Thyroid gland (tissue), 4 donors: ENCODE measurements at regions not wholly inside any gene's neighbourhood (a gene's known extent, or its start where the extent isn't known, plus 50 kb on each side); places are given as distances from the start of the nearest gene placed in this dataset.

Experiments used
- CTCF ChIP-seq, 6 experiments: fragments of 200-600 bp in 3 of 6; fragments of 450-650 bp in 3 of 6; sonication (generic) in 3 of 6; IDR thresholded peaks; one replicate each; pipeline ENCODE4 v1.5.1; 2016 to 2019; ENCODE audit warnings: antibody characterized with exemption in 6 of 6, mild to moderate bottlenecking in 2 of 6, inconsistent platforms in 1 of 6, moderate library complexity in 1 of 6
- POLR2A ChIP-seq, 2 donors: fragments of 450-650 bp; IDR thresholded peaks; one replicate each; pipeline ENCODE4 v1.6.1; 2017; ENCODE audit warnings: antibody characterized with exemption in 2 of 2, mild to moderate bottlenecking in 2 of 2, moderate library complexity in 1 of 2

- no peak for TF ChIP-seq CTCF (IDR thresholded peaks at IDR 0.05)
- TF ChIP-seq POLR2A (IDR thresholded peaks at IDR 0.05): no peak
Measured at GRCh38 chr1:212515329-212515760, 82.6 kb downstream of the NENF start.
